Erythroblast (primary cell): ENCODE measurements at regions not wholly inside any gene's neighbourhood (a gene's known extent, or its start where the extent isn't known, plus 50 kb on each side); places are given as distances from the start of the nearest gene placed in this dataset.

Experiments used
- GATA1 ChIP-seq: IDR thresholded peaks from 2 replicates; pipeline ENCODE4 v1.6.1; 2011; ENCODE audit warnings: low read depth, mild to moderate bottlenecking, control low read depth, low read length, moderate library complexity
- POLR2A ChIP-seq: IDR thresholded peaks from 2 replicates; pipeline ENCODE4 v1.6.1; 2011; ENCODE audit warnings: mild to moderate bottlenecking, low read length

GRCh38 chr3:6655275-6655674, 205.6 kb upstream of the GRM7 start:
- TF ChIP-seq POLR2A, result no peak
- TF ChIP-seq GATA1, result no peak
